ENCODE measurements at regions not wholly inside any gene's neighbourhood (a gene's known extent, or its start where the extent isn't known, plus 50 kb on each side); places are given as distances from the start of the nearest gene placed in this dataset.

DNA sequence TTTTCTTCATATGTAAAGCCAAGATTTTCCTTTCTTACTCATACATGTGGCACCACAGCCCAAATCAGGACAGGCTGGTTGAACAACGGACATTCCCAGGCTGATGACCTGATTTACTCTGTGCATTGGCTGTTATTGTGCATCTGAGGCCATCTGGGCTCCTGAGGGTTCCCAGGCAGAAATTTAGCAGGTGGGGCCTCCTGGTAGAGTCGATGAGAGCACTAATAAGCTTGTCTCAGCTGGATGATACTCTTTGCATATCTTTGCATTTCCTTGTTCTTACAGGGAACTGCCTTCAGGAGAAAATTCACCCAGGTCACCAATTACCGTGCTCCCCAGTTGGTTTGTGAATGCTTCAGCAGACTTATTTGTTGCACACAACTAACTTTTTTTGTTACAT is 605.1 kb downstream of the ELAVL2 start:
- TF ChIP-seq, protein P1, sequence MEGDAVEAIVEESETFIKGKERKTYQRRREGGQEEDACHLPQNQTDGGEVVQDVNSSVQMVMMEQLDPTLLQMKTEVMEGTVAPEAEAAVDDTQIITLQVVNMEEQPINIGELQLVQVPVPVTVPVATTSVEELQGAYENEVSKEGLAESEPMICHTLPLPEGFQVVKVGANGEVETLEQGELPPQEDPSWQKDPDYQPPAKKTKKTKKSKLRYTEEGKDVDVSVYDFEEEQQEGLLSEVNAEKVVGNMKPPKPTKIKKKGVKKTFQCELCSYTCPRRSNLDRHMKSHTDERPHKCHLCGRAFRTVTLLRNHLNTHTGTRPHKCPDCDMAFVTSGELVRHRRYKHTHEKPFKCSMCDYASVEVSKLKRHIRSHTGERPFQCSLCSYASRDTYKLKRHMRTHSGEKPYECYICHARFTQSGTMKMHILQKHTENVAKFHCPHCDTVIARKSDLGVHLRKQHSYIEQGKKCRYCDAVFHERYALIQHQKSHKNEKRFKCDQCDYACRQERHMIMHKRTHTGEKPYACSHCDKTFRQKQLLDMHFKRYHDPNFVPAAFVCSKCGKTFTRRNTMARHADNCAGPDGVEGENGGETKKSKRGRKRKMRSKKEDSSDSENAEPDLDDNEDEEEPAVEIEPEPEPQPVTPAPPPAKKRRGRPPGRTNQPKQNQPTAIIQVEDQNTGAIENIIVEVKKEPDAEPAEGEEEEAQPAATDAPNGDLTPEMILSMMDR (tag by site-specific recombination; IDR thresholded peaks at IDR 0.05): no peak
- TF ChIP-seq KLF1 (tag by site-specific recombination; IDR thresholded peaks at IDR 0.05): no peak
- TF ChIP-seq ZNF610 (tag by site-specific recombination; IDR thresholded peaks at IDR 0.05; ENCODE audit: borderline replicate concordance): no peak
- TF ChIP-seq, protein P2, sequence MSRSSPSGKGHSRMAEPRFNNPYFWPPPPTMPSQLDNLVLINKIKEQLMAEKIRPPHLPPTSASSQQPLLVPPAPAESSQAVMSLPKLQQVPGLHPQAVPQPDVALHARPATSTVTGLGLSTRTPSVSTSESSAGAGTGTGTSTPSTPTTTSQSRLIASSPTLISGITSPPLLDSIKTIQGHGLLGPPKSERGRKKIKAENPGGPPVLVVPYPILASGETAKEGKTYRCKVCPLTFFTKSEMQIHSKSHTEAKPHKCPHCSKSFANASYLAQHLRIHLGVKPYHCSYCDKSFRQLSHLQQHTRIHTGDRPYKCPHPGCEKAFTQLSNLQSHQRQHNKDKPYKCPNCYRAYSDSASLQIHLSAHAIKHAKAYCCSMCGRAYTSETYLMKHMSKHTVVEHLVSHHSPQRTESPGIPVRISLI (tag by site-specific recombination; IDR thresholded peaks at IDR 0.05): no peak
- TF ChIP-seq ZNF202 (tag by site-specific recombination; IDR thresholded peaks at IDR 0.05; ENCODE audit: borderline replicate concordance): no peak
- TF ChIP-seq, protein P3, sequence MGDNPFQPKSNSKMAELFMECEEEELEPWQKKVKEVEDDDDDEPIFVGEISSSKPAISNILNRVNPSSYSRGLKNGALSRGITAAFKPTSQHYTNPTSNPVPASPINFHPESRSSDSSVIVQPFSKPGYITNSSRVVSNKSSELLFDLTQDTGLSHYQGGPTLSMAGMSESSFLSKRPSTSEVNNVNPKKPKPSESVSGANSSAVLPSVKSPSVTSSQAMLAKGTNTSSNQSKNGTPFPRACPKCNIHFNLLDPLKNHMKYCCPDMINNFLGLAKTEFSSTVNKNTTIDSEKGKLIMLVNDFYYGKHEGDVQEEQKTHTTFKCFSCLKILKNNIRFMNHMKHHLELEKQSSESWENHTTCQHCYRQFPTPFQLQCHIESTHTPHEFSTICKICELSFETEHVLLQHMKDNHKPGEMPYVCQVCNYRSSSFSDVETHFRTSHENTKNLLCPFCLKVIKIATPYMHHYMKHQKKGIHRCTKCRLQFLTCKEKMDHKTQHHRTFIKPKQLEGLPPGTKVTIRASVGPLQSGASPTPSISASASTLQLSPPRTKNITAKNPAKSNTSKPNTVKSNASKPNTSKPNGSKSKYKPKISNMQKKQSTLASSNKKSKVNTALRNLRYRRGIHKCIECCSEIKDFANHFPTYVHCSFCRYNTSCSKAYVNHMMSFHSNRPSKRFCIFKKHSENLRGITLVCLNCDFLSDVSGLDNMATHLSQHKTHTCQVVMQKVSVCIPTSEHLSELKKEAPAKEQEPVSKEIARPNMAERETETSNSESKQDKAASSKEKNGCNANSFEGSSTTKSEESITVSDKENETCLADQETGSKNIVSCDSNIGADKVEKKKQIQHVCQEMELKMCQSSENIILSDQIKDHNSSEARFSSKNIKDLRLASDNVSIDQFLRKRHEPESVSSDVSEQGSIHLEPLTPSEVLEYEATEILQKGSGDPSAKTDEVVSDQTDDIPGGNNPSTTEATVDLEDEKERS (tag by site-specific recombination; IDR thresholded peaks at IDR 0.05): no peak
- TF ChIP-seq RBAK (tag by site-specific recombination; IDR thresholded peaks at IDR 0.05): no peak
- no peak for TF ChIP-seq ZBTB8A (tag by site-specific recombination; IDR thresholded peaks at IDR 0.05)
- no peak for TF ChIP-seq TRIM28 (IDR thresholded peaks at IDR 0.05; ENCODE audit: borderline replicate concordance, low read length)
- no peak for TF ChIP-seq SP7 (tag by site-specific recombination; IDR thresholded peaks at IDR 0.05)
- no peak for TF ChIP-seq ZNF629 (tag by site-specific recombination; IDR thresholded peaks at IDR 0.05)
- TF ChIP-seq, protein P4, sequence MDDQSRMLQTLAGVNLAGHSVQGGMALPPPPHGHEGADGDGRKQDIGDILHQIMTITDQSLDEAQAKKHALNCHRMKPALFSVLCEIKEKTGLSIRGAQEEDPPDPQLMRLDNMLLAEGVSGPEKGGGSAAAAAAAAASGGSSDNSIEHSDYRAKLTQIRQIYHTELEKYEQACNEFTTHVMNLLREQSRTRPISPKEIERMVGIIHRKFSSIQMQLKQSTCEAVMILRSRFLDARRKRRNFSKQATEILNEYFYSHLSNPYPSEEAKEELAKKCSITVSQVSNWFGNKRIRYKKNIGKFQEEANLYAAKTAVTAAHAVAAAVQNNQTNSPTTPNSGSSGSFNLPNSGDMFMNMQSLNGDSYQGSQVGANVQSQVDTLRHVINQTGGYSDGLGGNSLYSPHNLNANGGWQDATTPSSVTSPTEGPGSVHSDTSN (CRISPR knock-in tag; IDR thresholded peaks at IDR 0.05): no peak
- TF ChIP-seq ZNF571 (tag by site-specific recombination; IDR thresholded peaks at IDR 0.05): no peak
